Astrocyte of the spinal cord (primary cell): ENCODE measurements at regions not wholly inside any gene's neighbourhood (a gene's known extent, or its start where the extent isn't known, plus 50 kb on each side); places are given as distances from the start of the nearest gene placed in this dataset.

ENCODE experiments used
- DNase-seq: peaks from one replicate; pipeline ENCODE4 v3.0.0; 2011; ENCODE audit warnings: low read depth, low spot score
- H3K4me3 ChIP-seq: 2 replicates; pipeline ENCODE4 v1.5.1; 2011; ENCODE audit warnings: low read depth, mild to moderate bottlenecking, low read length, moderate library complexity
- in situ Hi-C: cut with HindIII; loops from 2 replicates; pipeline ENCODE4 v1.10.0; 2017; ENCODE audit warnings: low sequenced_read_pairs
- TF ChIP-seq, protein P1 (sequence below): IDR thresholded peaks from 2 replicates; pipeline ENCODE4 v1.5.1; 2012; ENCODE audit warnings: low read depth, mild to moderate bottlenecking, low read length, inconsistent platforms

DNA sequence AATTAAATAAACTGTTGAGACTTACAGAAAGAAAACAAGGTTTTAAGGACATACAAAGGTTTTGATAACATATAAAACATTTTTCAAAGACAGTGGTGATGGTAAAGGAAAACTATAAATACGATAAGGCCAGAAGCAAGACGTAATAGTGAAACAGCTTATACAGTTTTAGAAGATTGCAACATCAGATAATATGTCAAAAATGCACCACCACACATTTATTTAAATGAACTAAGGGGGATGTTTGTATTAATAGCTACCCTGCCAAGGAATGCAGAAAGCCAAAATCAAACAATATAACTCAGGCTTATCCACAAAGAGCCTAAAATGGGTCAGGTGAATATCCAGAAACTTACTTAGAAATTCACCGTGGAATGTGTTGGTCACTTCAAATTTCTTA is 981.6 kb upstream of the FAT3 start:
- no peak overlapping the region for H3K4me3 ChIP-seq
- TF ChIP-seq, protein P1, sequence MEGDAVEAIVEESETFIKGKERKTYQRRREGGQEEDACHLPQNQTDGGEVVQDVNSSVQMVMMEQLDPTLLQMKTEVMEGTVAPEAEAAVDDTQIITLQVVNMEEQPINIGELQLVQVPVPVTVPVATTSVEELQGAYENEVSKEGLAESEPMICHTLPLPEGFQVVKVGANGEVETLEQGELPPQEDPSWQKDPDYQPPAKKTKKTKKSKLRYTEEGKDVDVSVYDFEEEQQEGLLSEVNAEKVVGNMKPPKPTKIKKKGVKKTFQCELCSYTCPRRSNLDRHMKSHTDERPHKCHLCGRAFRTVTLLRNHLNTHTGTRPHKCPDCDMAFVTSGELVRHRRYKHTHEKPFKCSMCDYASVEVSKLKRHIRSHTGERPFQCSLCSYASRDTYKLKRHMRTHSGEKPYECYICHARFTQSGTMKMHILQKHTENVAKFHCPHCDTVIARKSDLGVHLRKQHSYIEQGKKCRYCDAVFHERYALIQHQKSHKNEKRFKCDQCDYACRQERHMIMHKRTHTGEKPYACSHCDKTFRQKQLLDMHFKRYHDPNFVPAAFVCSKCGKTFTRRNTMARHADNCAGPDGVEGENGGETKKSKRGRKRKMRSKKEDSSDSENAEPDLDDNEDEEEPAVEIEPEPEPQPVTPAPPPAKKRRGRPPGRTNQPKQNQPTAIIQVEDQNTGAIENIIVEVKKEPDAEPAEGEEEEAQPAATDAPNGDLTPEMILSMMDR, result no peak
- DNase-seq, result peak; percentile 11
- in situ Hi-C loops, result no loop called here

DNA sequence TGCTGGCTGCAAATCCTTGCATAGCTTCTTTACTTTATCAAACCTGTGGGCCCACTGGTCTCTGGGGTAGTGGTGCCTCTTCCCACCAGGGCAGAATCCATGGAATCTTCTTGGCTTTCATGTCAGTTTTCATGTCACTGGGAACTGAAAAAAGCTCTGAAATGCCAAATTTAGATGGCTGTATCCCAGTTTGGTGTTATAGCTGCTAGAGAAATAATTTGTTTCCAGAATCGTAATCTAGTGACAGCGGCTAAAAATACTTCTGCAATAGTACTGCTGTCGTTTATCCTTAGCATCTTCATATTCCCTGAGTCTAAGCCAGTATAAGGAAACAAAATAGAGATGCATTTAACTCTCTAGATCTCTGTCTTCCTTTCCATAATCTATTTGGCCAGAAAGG is 983.4 kb upstream of the FAT3 start:
- in situ Hi-C loops, result no loop called here
- no peak overlapping the region for H3K4me3 ChIP-seq

DNA sequence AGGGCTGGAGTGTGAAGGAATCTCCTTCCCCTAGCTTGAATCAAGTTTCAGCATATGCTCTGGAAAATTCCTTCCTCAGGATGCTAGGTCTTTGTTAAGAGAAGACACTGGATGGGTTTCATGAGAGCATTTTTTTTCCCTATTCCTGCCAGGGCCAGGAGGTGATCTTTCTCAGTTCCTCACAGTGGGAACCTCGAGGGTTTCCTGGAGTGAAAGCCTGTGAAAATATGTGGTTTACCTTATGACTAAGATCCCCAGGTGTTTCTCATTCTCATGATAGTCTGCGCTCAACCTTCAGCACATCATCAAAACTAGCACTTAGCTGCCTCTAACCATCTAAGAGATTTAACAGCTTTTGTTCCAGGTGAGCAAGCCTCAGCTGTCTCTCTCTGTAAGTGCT is 985.3 kb upstream of the FAT3 start:
- no peak overlapping the region for H3K4me3 ChIP-seq
- in situ Hi-C loops, result no loop called here
- DNase-seq, result no peak
- TF ChIP-seq, protein P1, result no peak

More for the DNA sequence above, 983.4 kb upstream of the FAT3 start:
- DNase-seq, result no peak
- TF ChIP-seq, protein P1, result no peak

DNA sequence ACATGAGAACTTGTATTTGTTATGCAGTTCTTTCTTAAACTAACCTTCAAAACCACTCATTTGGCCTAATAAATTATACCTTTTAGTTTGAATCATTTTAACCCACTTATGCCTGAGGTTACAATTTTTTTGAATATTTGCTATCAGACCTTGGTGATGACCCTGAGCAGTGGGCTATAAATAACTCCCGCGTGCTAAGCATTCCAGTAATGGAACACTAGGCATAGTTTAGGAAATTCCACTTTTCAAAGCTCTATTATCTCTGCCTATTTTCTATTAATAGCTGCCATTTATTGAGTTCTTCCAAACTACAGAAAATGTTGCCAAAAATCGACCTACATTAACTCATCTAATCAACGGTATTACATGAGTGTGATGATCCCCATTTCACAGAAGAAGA is 993.4 kb upstream of the FAT3 start:
- no peak overlapping the region for H3K4me3 ChIP-seq
- TF ChIP-seq, protein P1, result no peak
- in situ Hi-C loops, result no loop called here
- DNase-seq, result no peak

DNA sequence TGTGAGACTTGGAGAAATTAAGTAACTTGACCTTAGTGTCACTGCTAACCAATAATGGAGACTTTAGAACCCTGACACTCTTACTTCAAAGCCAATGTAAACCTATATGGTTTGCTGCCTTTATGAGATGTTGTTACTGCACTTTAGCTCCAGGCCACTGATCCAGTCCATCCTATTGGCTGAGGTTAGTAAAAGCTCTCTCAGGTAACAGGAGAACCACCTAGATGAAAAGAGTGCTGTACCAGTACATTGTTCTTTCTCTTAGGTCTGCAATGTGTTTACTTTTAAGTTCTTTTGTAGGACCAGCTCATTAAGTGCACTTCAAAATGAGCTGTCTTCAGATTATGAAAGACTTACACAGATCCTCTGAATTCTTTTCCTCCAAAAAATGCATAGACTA is 994.0 kb upstream of the FAT3 start:
- DNase-seq, result no peak
- H3K4me3 ChIP-seq, result no peak overlapping the region
- TF ChIP-seq, protein P1, result no peak
- in situ Hi-C loops, result no loop called here

DNA sequence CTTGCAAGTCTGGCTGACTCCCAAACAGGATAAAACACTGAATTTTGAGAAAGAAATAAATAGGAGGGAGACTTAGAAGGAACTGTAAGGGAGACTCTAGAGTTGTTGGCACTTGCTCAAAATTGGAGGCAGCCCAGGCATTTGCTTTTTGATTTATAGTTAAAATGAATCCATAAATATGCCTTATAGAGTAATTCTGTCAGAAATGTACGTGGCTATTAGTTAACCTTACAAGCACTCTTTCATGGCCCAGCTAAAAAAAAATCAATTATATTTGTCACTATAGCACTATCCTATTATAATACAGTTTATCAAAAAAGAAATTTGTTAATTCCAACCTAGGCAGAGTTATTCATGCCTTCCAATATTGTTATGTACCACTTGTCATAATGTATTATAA is 1000.0 kb upstream of the CHORDC1 start:
- TF ChIP-seq, protein P1, result no peak

More for the DNA sequence above, 1000.0 kb upstream of the CHORDC1 start:
- no peak for DNase-seq
- in situ Hi-C loops, result no loop called here
- H3K4me3 ChIP-seq, result no peak overlapping the region
